Esophagus muscularis mucosa (tissue), 4 donors: ENCODE measurements at regions not wholly inside any gene's neighbourhood (a gene's known extent, or its start where the extent isn't known, plus 50 kb on each side); places are given as distances from the start of the nearest gene placed in this dataset.

Source experiments
- DNase-seq: peaks from one replicate; pipeline ENCODE4 v3.0.0-alpha.2; 2017; ENCODE audit errors: extremely low spot score
- H3K27ac ChIP-seq, 4 donors: fragments of 200-600 bp; sonication (generic); replicated peaks in 1 of 4; 1 replicate in 3 of 4; 2 replicates in 1 of 4; pipeline ENCODE4 v1.5.1; 2016 to 2019; ENCODE audit warnings: mild to moderate bottlenecking in 1 of 4
- H3K27me3 ChIP-seq, 4 donors: fragments of 200-600 bp; sonication (generic); one replicate each; pipeline versions ENCODE4 v1.5.1 to v1.6.0; 2016 to 2019
- H3K36me3 ChIP-seq, 4 donors: fragments of 200-600 bp; sonication (generic); one replicate each; pipeline ENCODE4 v1.5.1; 2016 to 2019
- H3K4me1 ChIP-seq, 4 donors: fragments of 200-600 bp; sonication (generic); one replicate each; pipeline ENCODE4 v1.5.1; 2016 to 2019
- H3K4me3 ChIP-seq, 4 donors: fragments of 200-600 bp; sonication (generic); 1 replicate in 2 of 4; 2 replicates in 2 of 4; pipeline ENCODE4 v1.5.1; 2016 to 2019; ENCODE audit warnings: mild to moderate bottlenecking in 4 of 4, moderate library complexity in 1 of 4
- H3K9me3 ChIP-seq, 4 donors: fragments of 200-600 bp; sonication (generic); 1 replicate in 3 of 4; 2 replicates in 1 of 4; pipeline ENCODE4 v1.5.1; 2016 to 2019
- CTCF ChIP-seq, 3 experiments: fragments of 200-600 bp in 2 of 3; fragments of 450-650 bp in 1 of 3; sonication (generic) in 2 of 3; IDR thresholded peaks; one replicate each; pipeline ENCODE4 v1.5.1; 2017 to 2019; ENCODE audit warnings: antibody characterized with exemption in 3 of 3, mild to moderate bottlenecking in 2 of 3, moderate library complexity in 1 of 3
- EP300 ChIP-seq: sonication (generic); formaldehyde crosslinking; IDR thresholded peaks from one replicate; pipeline ENCODE4 v1.6.1; 2017; ENCODE audit warnings: antibody characterized with exemption
- POLR2A ChIP-seq: fragments of 450-650 bp; IDR thresholded peaks from one replicate; pipeline ENCODE4 v1.6.1; 2017; ENCODE audit warnings: antibody characterized with exemption, moderate library complexity, mild to moderate bottlenecking, low read depth
- POLR2AphosphoS5 ChIP-seq, 2 donors: sonication (generic); formaldehyde crosslinking; IDR thresholded peaks; one replicate each; pipeline ENCODE4 v1.6.1; 2017; ENCODE audit warnings: antibody characterized with exemption in 2 of 2
- WGBS: methylation state at CpG from one replicate; pipeline ENCODE4 v1.1.5; 2018; 5-methylcytosine and 5-hydroxymethylcytosine counted together
- intact Hi-C: fragments of 100-400 bp; cut with DNase I; formaldehyde crosslinking; loops from one replicate; pipeline ENCODE4 v1.15.1; 2023

GRCh38 chr2:194363878-194364277, 1293.1 kb upstream of the SLC39A10 start:
- 59% methylated on average over 2 of the region's 2 CpGs for WGBS
- H3K4me3 ChIP-seq: no peak overlapping the region
- TF ChIP-seq POLR2A (no peak), EP300 (no peak), POLR2AphosphoS5 (IDR thresholded peaks at IDR 0.05) (no peak), CTCF (IDR thresholded peaks at IDR 0.05) (no peak)

GRCh38 chr2:194363295-194363694, 1293.7 kb upstream of the SLC39A10 start:
- Histone ChIP-seq H3K36me3 (no peaks in the 10 kb centered on the region), H3K9me3 (peaks cover 0 to 12% (median 3%) of the 10 kb centered on the region in 4 donors), H3K4me3 (no peak overlapping the region), H3K27me3 (no peaks in the 10 kb centered on the region), H3K4me1 (no peaks in the 10 kb centered on the region), H3K27ac (no peak overlapping the region)
- intact Hi-C loops: no loop called here
- no peak for TF ChIP-seq EP300
- TF ChIP-seq POLR2AphosphoS5 (IDR thresholded peaks at IDR 0.05): no peak
- TF ChIP-seq CTCF (IDR thresholded peaks at IDR 0.05): no peak
- no peak for TF ChIP-seq POLR2A
- DNase-seq: no peak

More at GRCh38 chr2:194363878-194364277, 1293.1 kb upstream of the SLC39A10 start:
- Histone ChIP-seq H3K9me3 (peaks cover 0 to 12% (median 3%) of the 10 kb centered on the region in 4 donors), H3K27ac (no peak overlapping the region), H3K36me3 (no peaks in the 10 kb centered on the region), H3K27me3 (no peaks in the 10 kb centered on the region), H3K4me1 (no peaks in the 10 kb centered on the region)
- intact Hi-C loops: no loop called here
- no peak for DNase-seq

GRCh38 chr2:194352505-194352904, 1304.5 kb upstream of the SLC39A10 start:
- TF ChIP-seq POLR2AphosphoS5 (IDR thresholded peaks at IDR 0.05) (no peak), CTCF (IDR thresholded peaks at IDR 0.05) (no peak), POLR2A (no peak), EP300 (no peak)
- H3K4me3 ChIP-seq: no peak overlapping the region
- H3K36me3 ChIP-seq: no peaks in the 10 kb centered on the region
- H3K27me3 ChIP-seq: no peaks in the 10 kb centered on the region
- H3K27ac ChIP-seq: no peak overlapping the region
- peaks cover 0 to 8% (median 0%) of the 10 kb centered on the region in 4 donors for H3K9me3 ChIP-seq
- DNase-seq: no peak
- intact Hi-C loops: no loop called here
- no peaks in the 10 kb centered on the region for H3K4me1 ChIP-seq
- 81% methylated on average over 1 of the region's 1 CpG for WGBS

GRCh38 chr2:194346193-194346592, 1310.8 kb upstream of the SLC39A10 start:
- H3K9me3 ChIP-seq: no peaks in the 10 kb centered on the region
- TF ChIP-seq EP300: no peak
- TF ChIP-seq CTCF (IDR thresholded peaks at IDR 0.05): no peak
- no peak for TF ChIP-seq POLR2A
- no peaks in the 10 kb centered on the region for H3K27me3 ChIP-seq
- H3K27ac ChIP-seq: no peak overlapping the region
- H3K4me3 ChIP-seq: no peak overlapping the region
- no peaks in the 10 kb centered on the region for H3K36me3 ChIP-seq
- intact Hi-C loops: no loop called here
- H3K4me1 ChIP-seq: no peaks in the 10 kb centered on the region
- DNase-seq: no peak
- 74% methylated on average over 1 of the region's 1 CpG for WGBS

GRCh38 chr2:194345347-194345746, 1311.7 kb upstream of the SLC39A10 start:
- TF ChIP-seq POLR2A: no peak
- no peak for TF ChIP-seq EP300
- TF ChIP-seq POLR2AphosphoS5 (IDR thresholded peaks at IDR 0.05): no peak
- TF ChIP-seq CTCF (IDR thresholded peaks at IDR 0.05): no peak
- no peak for DNase-seq
- H3K27me3 ChIP-seq: no peaks in the 10 kb centered on the region
- no peaks in the 10 kb centered on the region for H3K36me3 ChIP-seq
- no peaks in the 10 kb centered on the region for H3K9me3 ChIP-seq
- intact Hi-C loops: no loop called here
- no peak overlapping the region for H3K4me3 ChIP-seq
- H3K4me1 ChIP-seq: no peaks in the 10 kb centered on the region
- no peak overlapping the region for H3K27ac ChIP-seq
- 82% methylated on average over 2 of the region's 2 CpGs for WGBS
